Embryonic facial prominence (tissue), 1 donor: ENCODE measurements at regions not wholly inside any gene's neighbourhood (a gene's known extent, or its start where the extent isn't known, plus 50 kb on each side); places are given as distances from the start of the nearest gene placed in this dataset.

Experiments used
- DNase-seq: peaks from one replicate; pipeline ENCODE4 v3.0.0-alpha.2; 2016; ENCODE audit errors: extremely low spot score

GRCh38 chr3:41037651-41038334 lies 161.5 kb upstream of the CTNNB1 start:
- no peak for DNase-seq

- no peak for DNase-seq
Measured at GRCh38 chr3:41040256-41040655, 159.0 kb upstream of the CTNNB1 start.

GRCh38 chr3:41041462-41041861 lies 157.8 kb upstream of the CTNNB1 start:
- DNase-seq = no peak

- DNase-seq = no peak
Measured at GRCh38 chr3:41041899-41042298, 157.4 kb upstream of the CTNNB1 start.

GRCh38 chr3:41044523-41044922 lies 154.8 kb upstream of the CTNNB1 start:
- no peak for DNase-seq

- DNase-seq = no peak
Measured at GRCh38 chr3:41045491-41045890, 153.8 kb upstream of the CTNNB1 start.

- no peak for DNase-seq
Measured at GRCh38 chr3:41050144-41050543, 149.2 kb upstream of the CTNNB1 start.

- no peak for DNase-seq
Measured at GRCh38 chr3:41053220-41053619, 146.1 kb upstream of the CTNNB1 start.

GRCh38 chr3:41060106-41060505 lies 139.2 kb upstream of the CTNNB1 start:
- DNase-seq = no peak

- no peak for DNase-seq
Measured at GRCh38 chr3:41064070-41064469, 135.2 kb upstream of the CTNNB1 start.

GRCh38 chr3:41064526-41064925 lies 134.8 kb upstream of the CTNNB1 start:
- no peak for DNase-seq

- DNase-seq = no peak
Measured at GRCh38 chr3:41065340-41065739, 134.0 kb upstream of the CTNNB1 start.

GRCh38 chr3:41073190-41073589 lies 126.1 kb upstream of the CTNNB1 start:
- no peak for DNase-seq

- no peak for DNase-seq
Measured at GRCh38 chr3:41075975-41076374, 123.3 kb upstream of the CTNNB1 start.

GRCh38 chr3:41076399-41076798 lies 122.9 kb upstream of the CTNNB1 start:
- DNase-seq = no peak

- no peak for DNase-seq
Measured at GRCh38 chr3:41080141-41080540, 119.2 kb upstream of the CTNNB1 start.

- no peak for DNase-seq
Measured at GRCh38 chr3:41088882-41089281, 110.4 kb upstream of the CTNNB1 start.

GRCh38 chr3:41089566-41089965 lies 109.7 kb upstream of the CTNNB1 start:
- DNase-seq = no peak

- DNase-seq = no peak
Measured at GRCh38 chr3:41092844-41093243, 106.5 kb upstream of the CTNNB1 start.

GRCh38 chr3:41093476-41093875 lies 105.8 kb upstream of the CTNNB1 start:
- no peak for DNase-seq

- DNase-seq = no peak
Measured at GRCh38 chr3:41094351-41094750, 105.0 kb upstream of the CTNNB1 start.

GRCh38 chr3:41095702-41096101 lies 103.6 kb upstream of the CTNNB1 start:
- DNase-seq = no peak

GRCh38 chr3:41097896-41098496 lies 101.3 kb upstream of the CTNNB1 start:
- DNase-seq = no peak

GRCh38 chr3:41101231-41101630 lies 98.1 kb upstream of the CTNNB1 start:
- no peak for DNase-seq
